Keratinocyte (primary cell): ENCODE measurements at regions not wholly inside any gene's neighbourhood (a gene's known extent, or its start where the extent isn't known, plus 50 kb on each side); places are given as distances from the start of the nearest gene placed in this dataset.

Experiments used
- DNase-seq: peaks from one replicate; pipeline ENCODE4 v3.0.0-alpha.2; 2011; ENCODE audit warnings: low read depth, missing footprints, low spot score
- FAIRE-seq: peaks from 2 replicates; lab custom pipeline; 2011; peaks lifted over from hg19 to GRCh38; lab: Jason Lieb, UNC
- H2AFZ ChIP-seq: 2 replicates; pipeline ENCODE4 v1.6.0; 2012; ENCODE audit warnings: low read length, control low read depth, inconsistent platforms; ENCODE audit not compliant: control insufficient read depth
- H3K27ac ChIP-seq: 2 replicates; pipeline ENCODE4 v1.5.1; 2011; ENCODE audit warnings: low read length; ENCODE audit not compliant: control insufficient read depth, insufficient read depth
- H3K27me3 ChIP-seq: 3 replicates; pipeline ENCODE4 v1.6.0; 2011; ENCODE audit warnings: low read length; ENCODE audit not compliant: control insufficient read depth, insufficient read depth; ENCODE audit errors: extremely low read depth
- H3K36me3 ChIP-seq, 2 experiments: 2 replicates in 1 of 2; 3 replicates in 1 of 2; pipeline ENCODE4 v1.5.1; 2011; ENCODE audit warnings: low read length in 2 of 2, mild to moderate bottlenecking in 1 of 2; ENCODE audit not compliant: control insufficient read depth in 2 of 2, insufficient read depth in 2 of 2; ENCODE audit errors: extremely low read depth in 1 of 2
- H3K4me1 ChIP-seq: 3 replicates; pipeline ENCODE4 v1.5.1; 2011; ENCODE audit warnings: low read length; ENCODE audit not compliant: control insufficient read depth, insufficient read depth; ENCODE audit errors: extremely low read depth
- H3K4me2 ChIP-seq: 3 replicates; pipeline ENCODE4 v1.6.0; 2011; ENCODE audit warnings: low read depth, low read length; ENCODE audit not compliant: control insufficient read depth, insufficient read depth; ENCODE audit errors: extremely low read depth
- H3K4me3 ChIP-seq, 3 experiments: fragments of 200-600 bp in 1 of 3; sonication (generic) in 1 of 3; 2 replicates in 2 of 3; 3 replicates in 1 of 3; pipeline ENCODE4 v1.5.1; 2011 to 2016; ENCODE audit warnings: low read length in 3 of 3, mild to moderate bottlenecking in 3 of 3, control low read depth in 2 of 3, inconsistent platforms in 1 of 3, low read depth in 1 of 3, mixed read lengths in 1 of 3, mixed run types in 1 of 3, moderate library complexity in 1 of 3; ENCODE audit not compliant: control insufficient read depth in 2 of 3, insufficient read depth in 2 of 3; ENCODE audit errors: extremely low read depth in 1 of 3
- H3K79me2 ChIP-seq: 2 replicates; pipeline ENCODE4 v1.6.0; 2012; ENCODE audit warnings: low read length; ENCODE audit not compliant: control insufficient read depth, insufficient read depth
- H3K9ac ChIP-seq: 3 replicates; pipeline ENCODE4 v1.6.0; 2011; ENCODE audit warnings: low read length; ENCODE audit not compliant: control insufficient read depth, insufficient read depth; ENCODE audit errors: extremely low read depth
- H3K9me1 ChIP-seq: 3 replicates; pipeline ENCODE4 v1.6.0; 2011; ENCODE audit warnings: low read length; ENCODE audit not compliant: control insufficient read depth, insufficient read depth; ENCODE audit errors: extremely low read depth
- H3K9me3 ChIP-seq: 2 replicates; pipeline ENCODE4 v1.5.1; 2012; ENCODE audit warnings: low read depth, low read length; ENCODE audit not compliant: control insufficient read depth
- H4K20me1 ChIP-seq: 3 replicates; pipeline ENCODE4 v1.6.0; 2011; ENCODE audit warnings: low read length; ENCODE audit not compliant: control insufficient read depth, insufficient read depth; ENCODE audit errors: extremely low read depth
- CTCF ChIP-seq, 3 experiments: IDR thresholded peaks in 1 of 3; conservative IDR thresholded peaks in 1 of 3; optimal IDR thresholded peaks in 1 of 3; 2 replicates in 2 of 3; 3 replicates in 1 of 3; pipeline versions ENCODE3 to v1.5.1; 2011; ENCODE audit warnings: low read length in 3 of 3, mild to moderate bottlenecking in 3 of 3, moderate library complexity in 2 of 3, control low read depth in 1 of 3, inconsistent platforms in 1 of 3; ENCODE audit not compliant: insufficient read depth in 2 of 3; ENCODE audit errors: extremely low read depth in 1 of 3
- EZH2 ChIP-seq: IDR thresholded peaks from one replicate; pipeline ENCODE4 v1.6.1; 2012; ENCODE audit warnings: inconsistent platforms, mild to moderate bottlenecking, low read length, moderate library complexity
- dilution Hi-C: fragments of 300-500 bp; cut with MboI; formaldehyde crosslinking; loops from one replicate; pipeline ENCODE4 v1.7.0; 2020; ENCODE audit warnings: low sequenced_read_pairs; ENCODE audit not compliant: extremely low pct_ligation_motif_present

GRCh38 chr12:53849656-53850055 is 89.0 kb upstream of the HOXC13 start:
- H3K27me3 ChIP-seq: no peaks in the 10 kb centered on the region
- TF ChIP-seq CTCF (optimal IDR thresholded peaks at IDR 0.05 in 1 of 3, IDR thresholded peaks at IDR 0.05 in 1 of 3, conservative IDR thresholded peaks at IDR 0.05 in 1 of 3; ENCODE audit: extremely low read depth in 1 of 3, insufficient read depth in 2 of 3, low read length in 3 of 3): no peak
- no peak for TF ChIP-seq EZH2
- no peak for FAIRE-seq
- H3K36me3 ChIP-seq: no peaks in the 10 kb centered on the region
- dilution Hi-C loops: no loop called here
- H3K79me2 ChIP-seq: no peaks in the 10 kb centered on the region
- H3K9ac ChIP-seq: no peak overlapping the region
- no peaks in the 10 kb centered on the region for H3K9me3 ChIP-seq
- H3K4me3 ChIP-seq: no peak overlapping the region
- no peak for DNase-seq
- no peaks in the 10 kb centered on the region for H4K20me1 ChIP-seq
- no peak overlapping the region for H2AFZ ChIP-seq
- no peaks in the 10 kb centered on the region for H3K9me1 ChIP-seq
- H3K27ac ChIP-seq: no peak overlapping the region
- peaks cover 16% of the 10 kb centered on the region for H3K4me1 ChIP-seq
- H3K4me2 ChIP-seq: no peak overlapping the region

DNA sequence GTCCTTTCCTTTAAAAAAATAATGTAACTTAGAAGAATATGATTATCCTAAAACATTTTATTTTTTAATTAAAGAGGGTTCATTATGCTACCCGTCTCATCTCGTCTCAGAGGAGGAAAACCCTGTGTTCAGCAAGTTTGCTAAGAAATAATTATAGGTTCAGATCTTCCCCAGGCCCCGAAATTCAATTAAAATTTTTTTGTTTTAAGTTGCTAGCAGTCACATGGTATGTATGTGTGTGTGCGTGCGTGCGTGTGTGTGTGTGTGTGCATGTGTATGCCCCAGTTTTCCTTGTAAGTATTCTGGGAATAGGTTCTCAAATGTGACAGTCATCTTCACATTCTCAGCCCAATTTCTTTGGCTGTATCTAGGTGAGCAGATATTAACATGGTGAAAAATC is 86.6 kb upstream of the HOXC13 start:
- Histone ChIP-seq H3K9ac (no peak overlapping the region), H3K79me2 (no peaks in the 10 kb centered on the region), H3K4me1 (no peaks in the 10 kb centered on the region), H3K4me3 (no peak overlapping the region), H2AFZ (no peak overlapping the region), H3K4me2 (no peak overlapping the region), H4K20me1 (no peaks in the 10 kb centered on the region), H3K27ac (no peak overlapping the region), H3K9me3 (no peaks in the 10 kb centered on the region), H3K27me3 (no peaks in the 10 kb centered on the region), H3K9me1 (no peaks in the 10 kb centered on the region), H3K36me3 (no peaks in the 10 kb centered on the region)
- dilution Hi-C loops: no loop called here
- no peak for FAIRE-seq
- DNase-seq: no peak
- TF ChIP-seq EZH2 (no peak), CTCF (optimal IDR thresholded peaks at IDR 0.05 in 1 of 3, IDR thresholded peaks at IDR 0.05 in 1 of 3, conservative IDR thresholded peaks at IDR 0.05 in 1 of 3; ENCODE audit: extremely low read depth in 1 of 3, insufficient read depth in 2 of 3, low read length in 3 of 3) (no peak)
